GM18511 (cell line): ENCODE measurements at regions not wholly inside any gene's neighbourhood (a gene's known extent, or its start where the extent isn't known, plus 50 kb on each side); places are given as distances from the start of the nearest gene placed in this dataset.
"Not testable (repeated sequence)": the region's sequence is repeated elsewhere in the genome, so short reads cannot be mapped to it uniquely, and the experiment has no call there.

Experiments
- ATAC-seq: cut with Tn5 transposase; IDR thresholded peaks from one replicate; pipeline ENCODE4 v1.9.1; 2021; ENCODE audit warnings: mild to moderate bottlenecking, moderate library complexity; ENCODE audit not compliant: unreplicated experiment

- no peak for ATAC-seq
Observed at GRCh38 chr7:81195033-81195432, 276.2 kb upstream of the SEMA3C start.

GRCh38 chr7:81190997-81191768, 272.3 kb upstream of the SEMA3C start:
- no peak for ATAC-seq

GRCh38 chr7:81187753-81188152, 268.9 kb upstream of the SEMA3C start:
- ATAC-seq: no peak

- ATAC-seq: no peak
Observed at GRCh38 chr7:81186691-81187090, 267.8 kb upstream of the SEMA3C start.

GRCh38 chr7:81185072-81185471, 266.2 kb upstream of the SEMA3C start:
- no peak for ATAC-seq

GRCh38 chr7:81183326-81183725, 264.5 kb upstream of the SEMA3C start:
- ATAC-seq: no peak

- ATAC-seq: not testable (repeated sequence)
Observed at GRCh38 chr7:81182056-81182455, 263.2 kb upstream of the SEMA3C start.

- ATAC-seq: no peak
Observed at GRCh38 chr7:81181066-81181465, 262.2 kb upstream of the SEMA3C start.

GRCh38 chr7:81180573-81180972, 261.7 kb upstream of the SEMA3C start:
- ATAC-seq: no peak

- ATAC-seq: no peak
Observed at GRCh38 chr7:81175275-81175940, 256.6 kb upstream of the SEMA3C start.

GRCh38 chr7:81173766-81174281, 255.0 kb upstream of the SEMA3C start:
- no peak for ATAC-seq

- no peak for ATAC-seq
Observed at GRCh38 chr7:81170291-81170690, 251.4 kb upstream of the SEMA3C start.

GRCh38 chr7:81167934-81168333, 249.1 kb upstream of the SEMA3C start:
- no peak for ATAC-seq

GRCh38 chr7:81165070-81165469, 246.2 kb upstream of the SEMA3C start:
- no peak for ATAC-seq

- no peak for ATAC-seq
Observed at GRCh38 chr7:81162771-81163525, 244.1 kb upstream of the SEMA3C start.

GRCh38 chr7:81162234-81162633, 243.4 kb upstream of the SEMA3C start:
- no peak for ATAC-seq

GRCh38 chr7:81161451-81162075, 242.7 kb upstream of the SEMA3C start:
- ATAC-seq: no peak

- ATAC-seq: no peak
Observed at GRCh38 chr7:81159402-81159801, 240.6 kb upstream of the SEMA3C start.

GRCh38 chr7:81158189-81158588, 239.3 kb upstream of the SEMA3C start:
- no peak for ATAC-seq

GRCh38 chr7:81155654-81156373, 237.0 kb upstream of the SEMA3C start:
- ATAC-seq: no peak
